ENCODE measurements at regions not wholly inside any gene's neighbourhood (a gene's known extent, or its start where the extent isn't known, plus 50 kb on each side); places are given as distances from the start of the nearest gene placed in this dataset.
"Not testable (repeated sequence)": the region's sequence is repeated elsewhere in the genome, so short reads cannot be mapped to it uniquely, and the experiment has no call there.

DNA sequence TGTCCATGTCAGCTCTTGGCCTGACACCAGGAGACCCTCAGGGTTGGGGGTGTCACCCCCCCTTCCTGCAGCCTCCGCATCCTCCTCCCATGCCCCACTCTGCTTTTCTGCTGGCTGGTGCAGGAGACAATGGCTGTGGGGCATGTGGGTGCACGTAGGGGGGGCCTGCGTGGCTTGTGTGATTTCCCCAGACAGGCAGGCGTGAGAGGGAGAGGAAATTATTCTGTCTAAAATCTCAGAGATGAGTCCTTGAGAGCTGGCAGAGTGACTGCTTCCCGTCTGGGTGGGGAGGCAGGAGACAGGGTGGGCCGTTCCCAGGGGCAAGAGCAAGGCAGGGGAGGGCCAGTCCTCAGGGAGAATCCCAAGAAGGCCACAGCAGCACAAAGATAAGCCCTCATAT, 173.2 kb downstream of the TRIM43 start:
- not testable (repeated sequence) for DNase-seq (ENCODE audit: low spot score); FAIRE-seq

DNA sequence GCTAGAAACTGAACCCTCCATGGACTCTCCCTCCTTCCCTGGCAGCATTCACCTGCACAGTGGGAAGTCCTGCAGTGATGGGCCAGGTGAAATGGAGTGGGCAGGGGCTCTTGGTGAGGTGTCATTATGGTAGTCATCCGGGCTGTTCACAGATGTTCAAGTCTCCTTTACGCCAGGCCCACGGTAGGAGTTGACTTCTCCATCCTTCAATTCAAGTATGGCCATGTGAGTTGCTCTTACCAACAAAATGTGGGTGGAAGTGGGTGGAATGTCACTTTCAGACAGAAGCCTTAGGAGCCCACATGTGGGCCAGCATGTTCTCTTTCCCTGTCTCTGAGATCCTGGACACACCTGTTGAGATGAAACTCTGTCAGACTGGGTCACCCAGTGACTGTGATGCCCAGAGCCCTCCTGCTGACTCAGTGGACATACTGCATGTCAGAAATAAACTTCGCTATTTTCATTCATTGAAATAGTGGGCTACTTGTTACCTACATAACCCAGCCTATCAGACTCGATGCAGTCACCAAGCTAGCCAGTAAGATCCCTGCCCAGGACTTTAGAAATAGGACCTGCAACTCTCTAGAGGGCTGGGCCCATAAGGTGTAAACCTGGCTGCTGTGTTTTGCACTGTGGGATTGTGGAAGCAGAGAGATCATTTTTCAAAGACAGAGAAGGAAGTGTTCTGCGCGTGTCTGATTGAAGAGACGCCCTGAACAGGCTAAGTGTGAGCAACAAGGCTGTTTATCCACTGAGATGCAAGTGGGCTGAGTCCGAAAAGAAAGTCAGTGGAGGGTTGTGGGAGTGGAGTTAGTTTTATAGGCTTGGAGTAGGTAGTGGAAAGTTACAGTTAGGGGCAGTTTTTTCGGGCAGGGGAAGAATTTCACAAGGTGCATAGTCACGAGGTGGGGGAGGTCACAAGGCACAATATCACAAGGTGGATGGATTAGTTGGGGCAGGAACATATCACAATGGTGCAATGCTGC, 174.4 kb downstream of the TRIM43 start:
- not testable (repeated sequence) for FAIRE-seq; DNase-seq (ENCODE audit: low spot score)

DNA sequence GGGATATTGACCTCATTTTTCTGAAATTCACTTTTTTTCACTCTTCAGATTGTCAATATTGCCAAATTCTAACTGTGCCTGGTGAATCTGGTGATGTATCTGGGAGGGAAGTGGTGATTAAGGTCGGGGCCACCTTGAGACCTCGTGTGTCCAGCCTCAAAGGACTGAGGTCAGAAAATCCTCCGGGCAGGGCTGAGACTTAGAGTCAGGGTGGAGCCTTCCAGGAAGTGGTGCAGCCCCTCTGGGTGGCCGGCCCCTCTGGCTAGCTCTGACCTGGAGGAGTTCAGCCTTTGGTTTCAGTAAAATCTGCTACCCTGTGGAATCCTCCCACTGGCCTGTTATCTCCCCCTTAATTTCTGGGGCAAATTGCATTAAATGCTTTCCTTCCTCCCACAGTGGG, 175.7 kb downstream of the TRIM43 start:
- not testable (repeated sequence) for DNase-seq (ENCODE audit: low spot score); FAIRE-seq

DNA sequence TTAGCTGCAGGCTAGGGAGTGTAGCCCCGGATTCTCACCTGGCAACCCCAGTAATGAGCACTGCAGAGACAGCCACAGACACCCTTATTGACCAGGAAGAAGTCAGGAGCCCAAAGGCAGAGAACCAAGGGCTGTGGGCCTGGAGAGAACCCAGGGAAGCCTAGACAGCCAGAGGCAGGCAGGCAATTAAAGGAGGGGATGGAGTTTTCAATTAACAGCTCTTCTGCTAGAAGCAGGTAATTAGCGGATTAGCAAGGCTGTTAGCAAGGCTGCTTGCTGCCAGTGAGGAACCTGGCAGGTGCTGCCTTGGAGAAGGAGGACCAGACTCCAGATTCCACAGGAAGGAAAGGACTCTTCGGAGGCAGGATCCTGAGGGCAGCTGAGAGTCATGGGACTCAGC, 176.1 kb downstream of the TRIM43 start:
- DNase-seq (ENCODE audit: low spot score); FAIRE-seq: not testable (repeated sequence)

DNA sequence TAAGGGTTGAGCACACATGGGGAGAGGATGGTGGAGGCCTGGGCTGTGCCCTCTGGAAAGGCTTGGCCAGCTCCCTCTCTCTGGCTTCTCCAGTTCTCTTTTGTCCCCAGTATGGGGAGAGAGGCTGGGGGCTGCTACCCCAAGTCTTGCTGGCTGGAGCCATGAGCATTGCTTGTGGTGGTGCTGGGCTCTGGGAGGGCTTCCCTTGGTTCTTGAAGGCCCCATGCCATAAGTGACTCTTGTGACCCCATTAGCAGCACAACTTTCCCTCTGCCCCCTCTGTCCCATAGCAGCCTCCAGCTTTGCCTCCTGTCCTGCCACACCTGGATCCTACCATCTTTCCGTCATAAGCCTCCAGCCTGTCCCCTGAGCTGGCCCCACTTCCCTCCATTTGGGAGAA, 177.5 kb downstream of the TRIM43 start:
- FAIRE-seq; DNase-seq (ENCODE audit: low spot score): not testable (repeated sequence)

DNA sequence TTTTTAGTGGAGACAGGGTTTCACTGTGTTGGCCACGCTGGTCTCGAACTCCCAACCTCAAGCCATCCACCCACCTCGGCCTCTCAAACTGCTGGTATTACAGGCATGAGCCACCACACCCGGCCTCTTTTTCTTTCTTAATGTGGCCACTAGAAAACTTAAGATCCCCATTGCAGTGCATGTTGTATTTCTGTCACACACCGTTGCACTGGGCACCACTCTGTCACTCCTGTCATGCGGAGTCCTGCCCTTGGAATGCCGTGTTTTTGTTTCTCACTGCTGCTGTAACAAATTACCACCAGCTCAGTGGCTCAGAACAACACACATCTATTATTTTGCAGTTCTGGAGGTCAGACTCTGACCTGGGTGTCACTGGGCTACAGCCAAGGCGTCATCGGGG, 178.9 kb downstream of the TRIM43 start:
- FAIRE-seq, result not testable (repeated sequence)

DNA sequence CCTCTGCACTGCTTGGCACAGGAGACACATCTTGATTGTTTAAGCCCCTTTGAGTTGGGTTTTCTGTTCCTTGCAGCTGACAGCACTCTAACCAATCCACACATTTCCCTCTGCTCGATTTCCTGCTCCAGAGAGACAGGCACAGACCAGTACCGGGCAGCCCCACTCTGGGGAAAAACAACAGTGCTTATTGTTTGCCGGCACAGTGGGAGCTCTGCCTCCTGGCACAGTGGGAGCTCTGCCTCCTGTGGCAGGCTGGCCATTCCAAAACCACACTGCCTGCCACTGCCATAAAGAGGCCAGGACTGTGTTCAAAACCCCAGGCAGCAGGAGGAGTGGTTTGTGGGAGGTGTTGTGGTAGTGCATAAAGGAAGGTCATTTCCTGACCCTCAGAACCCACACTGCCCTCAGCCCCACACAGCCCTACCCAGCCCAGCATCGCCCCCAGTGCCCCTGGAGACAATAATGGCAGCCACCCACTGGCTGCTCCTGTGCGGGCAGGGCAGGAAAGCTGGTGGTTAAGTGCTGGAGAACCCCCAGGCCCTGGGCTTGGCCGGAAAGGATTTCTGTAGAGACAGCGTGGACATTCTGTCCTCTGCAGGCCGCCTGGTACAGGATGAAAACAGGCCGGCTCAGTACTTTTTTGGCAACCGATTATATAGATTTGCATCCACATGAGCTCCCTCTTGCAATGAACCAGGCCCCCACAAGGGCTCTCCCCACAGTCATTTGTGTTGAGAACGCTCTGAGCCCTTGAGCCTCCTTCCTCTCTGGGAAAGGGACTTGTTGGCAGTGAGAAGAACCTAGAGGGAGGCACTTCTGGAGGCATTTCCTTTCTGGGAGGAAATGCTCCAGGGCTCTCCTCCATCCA, 182.8 kb downstream of the TRIM43 start:
- not testable (repeated sequence) for DNase-seq (ENCODE audit: low spot score); FAIRE-seq

More for the DNA sequence above, 178.9 kb downstream of the TRIM43 start:
- DNase-seq (ENCODE audit: low spot score), result not testable (repeated sequence)

DNA sequence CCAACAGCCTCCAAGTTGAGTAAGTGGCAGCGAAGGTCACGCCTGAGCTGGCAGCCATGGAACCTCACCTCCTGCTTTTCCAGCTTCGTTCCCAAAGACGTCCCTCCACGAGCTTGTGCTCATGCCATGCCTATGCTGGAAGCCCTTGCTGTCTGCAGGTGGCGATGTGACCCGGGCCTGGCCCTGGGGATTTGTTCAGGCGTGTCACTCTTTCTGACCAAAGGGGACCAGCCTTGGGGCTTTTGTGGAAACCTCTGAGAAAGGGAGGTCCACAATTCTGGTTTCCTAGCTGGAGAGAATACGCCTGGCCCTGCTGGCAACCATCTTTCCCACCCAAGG, 183.4 kb downstream of the TRIM43 start:
- not testable (repeated sequence) for FAIRE-seq

More for the DNA sequence above, 183.4 kb downstream of the TRIM43 start:
- DNase-seq (ENCODE audit: low spot score), result not testable (repeated sequence)
